Stimulated activated CD8-positive, alpha-beta memory T cell treated with anti-CD3 and anti-CD28 coated beads, Interleukin-2, amount 100 ng/mL, for 1 hour (primary cell): ENCODE measurements at regions not wholly inside any gene's neighbourhood (a gene's known extent, or its start where the extent isn't known, plus 50 kb on each side); places are given as distances from the start of the nearest gene placed in this dataset.
"Not testable (repeated sequence)": the region's sequence is repeated elsewhere in the genome, so short reads cannot be mapped to it uniquely, and the experiment has no call there.

ENCODE experiments used
- DNase-seq, 2 donors: peaks; one replicate each; pipeline ENCODE4 v3.0.0-alpha.2; 2020; ENCODE audit warnings: low read depth in 2 of 2

GRCh38 chr22:19599626-19600243, 75.5 kb upstream of the CLDN5 start:
- DNase-seq, result no peak

- DNase-seq, result not testable (repeated sequence)
These were observed 79.1 kb upstream of the CLDN5 start for GRCh38 chr22:19603346-19603745.

GRCh38 chr22:19603767-19604166, 79.6 kb upstream of the CLDN5 start:
- no peak for DNase-seq

GRCh38 chr22:19604711-19605268, 80.6 kb upstream of the CLDN5 start:
- DNase-seq, result no peak

DNA sequence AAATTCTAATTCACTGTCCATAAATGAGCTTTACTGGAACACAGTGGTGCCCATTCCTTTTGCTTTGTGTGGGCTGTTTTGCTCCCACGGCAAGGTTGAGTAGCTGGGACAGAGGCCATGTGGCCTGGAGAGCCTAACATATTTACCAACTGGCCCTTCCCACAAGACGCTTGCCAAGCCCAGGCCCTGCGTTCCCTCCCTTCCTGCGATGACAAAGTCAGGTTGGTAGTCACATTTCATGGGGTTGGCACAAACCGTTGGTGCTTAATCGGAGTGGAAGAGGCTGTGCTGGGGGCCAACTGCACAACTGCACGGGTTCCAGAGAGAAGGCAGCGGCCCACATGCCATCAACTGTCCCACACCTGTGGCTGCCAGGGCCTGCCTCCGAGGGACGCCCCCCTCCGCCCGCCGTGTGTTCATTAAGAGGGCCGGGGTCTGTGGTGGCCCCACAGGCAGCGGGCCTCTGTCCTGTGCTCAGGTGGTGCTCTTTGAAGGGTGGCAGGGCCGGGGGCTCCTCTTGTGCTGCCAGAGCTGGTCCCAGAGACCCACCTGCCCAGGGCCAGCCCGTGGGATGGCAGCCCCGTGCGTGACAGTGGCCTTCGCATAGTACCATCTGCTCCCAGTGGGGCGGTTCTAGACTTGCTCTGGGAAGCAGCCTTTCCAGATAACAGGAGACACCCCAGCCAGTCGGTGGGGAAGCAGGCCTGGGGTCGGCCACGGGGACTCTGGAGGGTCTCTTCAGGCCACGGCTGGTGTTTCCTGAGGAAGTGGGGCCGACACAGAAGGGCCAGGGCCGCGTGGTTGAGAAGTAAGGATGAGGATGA, 81.5 kb upstream of the CLDN5 start:
- no peak for DNase-seq

DNA sequence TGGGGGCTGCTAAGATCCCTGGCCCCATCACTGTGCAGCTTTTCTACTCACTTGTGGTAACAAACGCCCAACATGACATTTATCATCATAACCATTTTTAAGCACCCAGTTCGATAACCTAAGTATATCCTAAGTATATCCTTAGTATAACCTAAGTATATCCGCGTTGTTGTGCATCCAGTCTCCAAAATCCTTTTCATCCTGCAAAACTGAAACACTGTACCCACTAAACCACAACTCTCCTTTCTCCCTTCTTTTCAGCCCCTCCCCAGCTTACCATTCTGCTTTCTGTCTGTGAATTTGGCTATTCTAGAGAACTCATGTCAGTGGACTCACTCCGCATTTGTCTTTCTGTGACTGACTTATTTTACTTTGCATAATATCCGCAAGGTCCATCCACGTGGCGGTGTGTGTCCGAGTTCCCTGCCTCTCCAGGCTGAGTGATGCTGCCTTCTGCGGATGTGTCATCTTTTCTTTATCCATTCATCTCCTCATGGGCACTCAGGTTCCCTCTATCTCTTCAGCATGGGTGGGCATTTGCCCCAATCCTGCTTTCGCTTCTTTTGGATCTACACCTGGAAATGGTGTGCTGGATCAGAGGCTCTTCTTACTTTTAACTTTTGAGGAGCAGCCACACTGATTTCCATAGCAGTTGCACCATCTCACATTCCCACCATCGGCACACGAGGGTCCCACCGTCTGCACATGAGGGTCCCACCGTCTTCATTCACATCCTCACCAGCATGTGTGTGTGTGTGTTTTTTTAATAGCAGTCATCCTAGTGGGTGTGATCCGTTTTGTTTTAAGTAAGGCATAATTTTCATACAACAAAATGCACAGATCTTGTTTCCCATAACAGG, 82.4 kb upstream of the CLDN5 start:
- no peak for DNase-seq

DNA sequence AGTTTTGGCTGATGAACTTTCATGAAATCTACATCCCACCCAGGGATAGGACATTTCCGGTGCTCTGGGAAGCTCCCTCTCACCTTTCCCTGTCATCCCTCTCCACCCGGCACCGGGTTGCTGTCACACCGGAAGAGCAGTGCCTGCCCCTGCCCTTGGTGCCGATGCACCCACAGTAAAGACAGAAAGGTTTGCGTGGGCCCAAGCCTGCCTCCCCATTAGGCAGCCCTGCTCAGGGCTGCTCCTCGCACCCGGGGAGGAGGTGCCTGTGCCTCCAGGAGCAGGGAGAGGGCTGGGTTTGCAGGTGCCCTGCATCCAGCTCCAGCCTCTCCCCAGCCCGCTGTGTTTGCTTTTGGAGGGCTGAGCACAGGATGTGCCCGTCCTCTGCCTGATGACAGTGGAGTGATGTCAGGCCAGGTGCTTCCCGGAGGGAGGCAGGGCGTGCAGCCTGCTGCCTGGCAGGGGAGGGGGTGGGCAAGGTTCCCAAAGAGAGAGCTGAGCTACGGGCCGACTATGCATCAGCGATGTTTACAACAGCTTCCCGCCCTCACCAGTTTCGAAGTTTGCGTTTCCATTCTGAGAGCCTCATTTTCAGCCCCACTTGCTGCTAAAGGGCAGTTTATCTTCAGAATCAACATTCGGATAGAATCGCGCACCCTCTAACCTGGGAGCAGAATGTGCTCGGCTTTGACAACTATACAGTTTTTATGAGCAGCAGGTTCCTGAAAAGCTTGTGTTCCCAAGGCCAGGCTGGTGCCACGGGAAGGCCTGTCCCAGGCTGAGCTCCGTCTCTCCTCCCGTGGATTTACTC, 83.2 kb upstream of the CLDN5 start:
- DNase-seq, result no peak

GRCh38 chr22:19608003-19608690, 83.9 kb upstream of the CLDN5 start:
- no peak for DNase-seq

DNA sequence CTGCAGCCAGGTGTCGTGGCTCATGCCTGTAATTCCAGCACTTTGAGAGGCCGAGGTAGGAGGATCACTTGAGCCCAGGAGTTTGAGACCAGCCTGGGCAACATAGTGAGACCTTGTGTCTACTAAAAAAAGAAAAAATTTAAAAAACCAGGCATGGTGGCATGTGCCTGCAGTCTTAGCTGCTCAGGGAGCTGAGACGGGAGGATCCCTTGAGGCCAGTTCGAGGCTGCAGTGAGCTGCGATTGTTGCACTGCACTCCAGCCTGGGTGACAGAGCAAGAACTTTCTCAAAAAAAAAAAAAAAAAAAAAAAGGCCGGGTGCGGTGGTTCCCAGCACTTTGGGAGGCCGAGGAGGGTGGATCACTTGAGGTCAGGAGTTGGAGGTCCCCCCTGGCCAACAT, 85.5 kb upstream of the CLDN5 start:
- DNase-seq, result not testable (repeated sequence)

DNA sequence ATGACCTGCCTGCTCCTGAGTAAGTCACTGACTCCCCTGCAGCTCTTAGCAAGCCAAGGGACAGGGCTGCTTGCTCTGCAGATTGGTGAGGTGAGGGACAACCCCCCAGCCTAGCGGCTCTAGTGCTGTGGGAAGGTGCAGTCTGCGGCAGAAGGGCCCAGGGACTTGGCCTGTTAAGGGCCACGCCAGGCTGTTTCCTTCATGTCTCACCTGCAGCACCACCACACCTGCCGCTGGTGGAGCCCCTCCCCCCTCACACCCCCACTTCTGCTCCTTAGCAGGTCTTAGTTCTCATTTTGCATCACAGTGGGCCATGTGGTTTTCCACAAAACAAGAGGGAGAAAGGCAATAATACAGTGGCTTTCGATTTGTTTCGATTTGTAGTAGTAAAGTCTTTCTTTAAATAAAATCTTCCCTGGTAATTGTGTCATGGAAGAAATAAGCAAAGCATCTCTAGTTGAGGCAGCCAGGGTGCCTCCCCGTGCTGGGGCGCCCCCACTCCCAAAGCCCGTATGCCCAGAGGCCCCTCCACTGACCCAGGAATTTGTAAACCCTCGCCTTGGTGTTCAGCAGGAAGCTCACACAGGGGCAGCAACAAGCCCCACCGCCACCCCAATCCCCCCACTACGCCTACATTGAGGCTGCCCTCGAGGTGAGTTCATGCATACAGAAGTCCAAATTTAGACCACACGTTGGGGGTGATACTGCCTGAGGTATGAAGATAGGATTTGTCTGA, 86.5 kb upstream of the CLDN5 start:
- DNase-seq, result no peak

DNA sequence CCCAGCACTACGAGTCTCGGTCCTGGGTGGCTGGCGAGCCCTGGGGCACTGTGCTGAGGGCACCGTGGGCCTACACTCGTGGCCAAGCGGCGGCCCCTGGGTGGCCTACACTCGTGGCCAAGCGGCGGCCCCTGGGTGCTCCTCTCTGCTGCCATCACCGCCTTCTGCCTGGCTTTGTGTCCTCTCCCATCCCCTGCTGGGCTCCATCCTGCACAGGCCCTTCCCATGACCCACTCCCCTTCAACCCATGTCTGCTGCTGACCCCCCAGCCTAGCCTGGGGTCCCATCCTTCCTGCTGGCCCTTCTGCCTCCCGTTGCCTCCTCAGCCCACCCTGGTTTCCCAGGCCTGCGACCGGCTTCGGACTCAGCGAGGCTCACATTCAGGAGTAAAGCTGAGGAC, 87.4 kb upstream of the CLDN5 start:
- DNase-seq, result no peak

DNA sequence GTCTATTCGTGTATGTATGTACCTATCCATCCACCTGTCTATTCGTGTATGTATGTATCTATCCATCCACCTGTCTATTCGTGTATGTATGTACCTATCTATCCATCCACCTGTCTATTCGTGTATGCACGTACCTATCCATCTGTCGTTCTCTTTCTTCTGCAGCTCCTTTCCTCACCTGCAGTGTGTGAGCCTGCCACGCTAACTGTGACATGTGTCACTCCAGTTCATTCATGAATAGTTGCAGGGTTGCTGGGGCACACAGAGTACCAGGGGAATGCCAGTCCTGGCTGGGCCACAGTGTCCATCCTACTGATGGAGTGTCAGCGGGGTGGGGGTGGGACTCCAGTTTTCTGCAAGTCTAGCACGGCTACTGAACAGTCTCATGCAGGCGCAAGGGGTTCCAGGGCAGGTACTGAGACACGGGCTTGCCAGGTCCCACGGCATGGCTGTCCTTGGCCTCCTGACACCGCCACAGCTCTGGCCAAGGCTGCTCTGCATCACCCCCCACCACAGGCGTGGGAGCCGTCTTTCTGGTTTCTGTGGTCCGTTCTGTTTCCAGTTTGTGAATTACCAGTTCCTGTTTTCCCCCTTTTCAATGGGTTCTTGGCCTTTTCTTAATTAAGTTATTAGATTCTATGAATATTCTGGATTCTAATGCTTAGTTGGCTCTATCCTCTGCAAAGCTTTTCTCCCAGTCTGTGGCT, 88.8 kb upstream of the CLDN5 start:
- no peak for DNase-seq

- no peak for DNase-seq
These were observed 90.3 kb upstream of the CLDN5 start for GRCh38 chr22:19614536-19614863.

DNA sequence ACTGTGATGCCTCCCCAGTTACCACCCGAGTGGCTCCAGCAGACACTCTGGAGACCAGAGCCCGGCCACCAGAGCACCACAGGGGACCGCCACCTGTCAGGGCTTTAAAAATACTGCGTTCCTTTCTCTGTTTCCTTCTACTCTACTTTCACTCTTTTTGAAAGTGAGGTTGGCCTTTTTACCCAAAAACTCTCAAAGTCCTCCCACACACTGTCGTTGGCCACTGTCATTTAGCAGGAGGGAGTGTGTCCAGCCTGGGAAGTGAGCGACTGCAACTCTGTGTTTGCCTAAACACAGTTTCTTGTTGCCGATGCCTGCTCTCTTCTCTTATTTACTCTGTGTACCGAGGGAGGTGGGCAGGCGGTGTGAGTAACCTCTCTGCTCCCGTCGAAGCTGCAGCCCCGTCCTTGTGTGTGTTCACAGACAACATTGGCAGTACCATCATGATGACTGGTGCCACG, 90.8 kb upstream of the CLDN5 start:
- no peak for DNase-seq

- DNase-seq, result no peak
These were observed 91.8 kb upstream of the CLDN5 start for GRCh38 chr22:19615867-19616581.

- DNase-seq, result no peak
These were observed 94.9 kb upstream of the SEPTIN5 start for GRCh38 chr22:19619144-19620009.

GRCh38 chr22:19620742-19621371, 93.4 kb upstream of the SEPTIN5 start:
- DNase-seq, result no peak
